NCI-H524 (cell line): ENCODE measurements at regions not wholly inside any gene's neighbourhood (a gene's known extent, or its start where the extent isn't known, plus 50 kb on each side); places are given as distances from the start of the nearest gene placed in this dataset.
"Not testable (repeated sequence)": the region's sequence is repeated elsewhere in the genome, so short reads cannot be mapped to it uniquely, and the experiment has no call there.

Experiments
- DNase-seq, 2 experiments: peaks; one replicate each; lab custom pipeline; 2025; lab: John Stamatoyannopoulos, UW

DNA sequence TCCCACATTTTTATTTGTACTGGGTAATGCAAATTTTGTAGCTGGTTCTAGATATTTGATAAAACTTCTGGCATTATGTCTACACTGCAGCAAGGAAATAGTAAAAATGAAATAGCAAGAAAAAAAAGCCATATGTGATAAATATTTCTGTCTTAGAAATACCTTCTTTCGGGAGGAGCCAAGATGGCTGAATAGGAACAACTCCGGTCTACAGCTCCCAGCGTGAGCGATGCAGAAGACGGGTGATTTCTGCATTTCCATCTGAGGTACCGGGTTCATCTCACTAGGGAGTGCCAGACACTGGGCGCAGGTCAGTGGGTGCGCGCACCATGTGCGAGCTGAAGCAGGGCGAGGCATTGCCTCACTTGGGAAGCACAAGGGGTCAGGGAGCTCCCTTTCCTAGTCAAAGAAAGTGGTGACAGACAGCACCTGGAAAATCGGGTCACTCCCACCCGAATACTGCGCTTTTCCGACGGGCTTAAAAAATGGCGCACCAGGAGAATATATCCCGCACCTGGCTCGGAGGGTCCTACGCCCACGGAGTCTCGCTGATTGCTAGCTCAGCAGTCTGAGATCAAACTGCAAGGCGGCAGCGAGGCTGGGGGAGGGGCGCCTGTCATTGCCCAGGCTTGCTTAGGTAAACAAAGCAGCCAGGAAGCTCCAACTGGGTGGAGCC, 461.4 kb downstream of the ZWINT start:
- not testable (repeated sequence) for DNase-seq

DNA sequence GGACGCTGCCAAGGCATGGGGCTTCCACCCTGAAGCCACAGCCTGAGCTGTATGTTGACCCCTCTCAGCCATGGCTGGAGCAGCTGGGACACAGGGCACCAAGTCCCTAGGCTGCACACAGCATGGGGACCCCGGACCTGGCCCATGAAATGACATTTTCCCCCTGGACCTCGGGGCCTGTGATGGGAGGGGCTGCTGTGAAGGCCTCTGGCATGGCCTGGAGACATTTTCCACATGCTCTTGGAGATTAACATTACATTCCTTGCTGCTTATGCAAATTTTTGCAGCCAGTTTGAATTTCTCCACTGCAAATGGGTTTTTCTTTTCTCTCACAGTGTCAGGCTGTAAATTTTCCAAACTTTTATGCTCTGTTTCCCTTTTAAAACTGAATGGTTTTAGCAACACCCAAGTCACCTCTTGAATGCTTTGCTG, 463.6 kb downstream of the ZWINT start:
- no peak for DNase-seq

DNA sequence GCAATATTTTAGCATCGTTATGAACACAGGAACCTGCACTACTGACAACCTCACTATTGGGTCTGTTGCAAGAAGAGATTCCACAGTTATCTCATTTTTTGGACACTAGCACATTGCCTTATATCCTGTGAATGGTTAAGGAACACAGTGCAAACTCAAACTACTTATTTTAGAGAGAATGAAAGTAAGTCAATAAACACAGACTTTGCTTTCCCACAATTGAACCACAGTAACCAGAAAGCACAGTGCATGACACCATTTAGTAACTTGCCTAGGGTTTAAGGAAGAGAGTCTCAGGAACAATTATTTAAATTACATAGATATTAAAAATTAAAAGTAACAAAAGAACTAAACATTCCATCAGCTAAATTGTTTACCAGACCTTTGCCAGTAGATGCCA, 468.8 kb downstream of the ZWINT start:
- DNase-seq: no peak

DNA sequence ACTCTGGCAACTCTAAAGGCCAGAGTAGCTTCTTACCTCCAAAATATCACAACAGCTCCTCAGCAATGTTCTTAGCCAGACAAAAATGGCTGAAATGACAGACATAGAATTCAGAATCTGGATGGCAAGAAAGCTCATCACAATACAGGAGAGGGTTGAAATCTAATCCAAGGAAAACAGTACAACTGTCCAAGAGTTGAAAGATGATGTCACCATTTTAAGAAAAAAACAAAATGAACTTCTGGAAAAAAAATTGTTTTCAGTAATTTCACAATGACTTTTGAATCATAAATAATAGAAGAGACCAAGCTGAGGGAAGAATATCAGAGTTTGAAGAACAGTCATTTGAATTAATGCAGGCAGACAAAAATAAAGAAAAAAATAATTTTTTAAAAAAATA, 479.5 kb downstream of the ZWINT start:
- DNase-seq: no peak

DNA sequence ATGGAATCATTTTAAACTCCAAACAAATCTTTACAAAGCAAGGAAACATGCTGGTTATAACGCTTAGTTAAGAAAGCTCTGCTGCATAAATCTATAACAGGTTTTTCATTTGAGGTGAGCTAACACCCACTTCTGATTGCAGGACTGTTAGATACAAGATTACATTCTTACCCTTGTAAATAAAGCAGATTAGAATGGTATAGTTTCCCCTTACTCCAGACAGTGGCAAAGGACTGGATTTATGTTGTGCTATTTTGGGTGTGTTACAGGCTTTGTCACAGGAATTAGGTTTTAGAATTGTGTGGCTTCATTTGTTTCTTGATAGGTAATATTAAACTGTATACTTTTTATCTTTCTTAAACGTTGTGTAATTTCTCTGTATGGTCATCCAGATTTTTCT, 487.6 kb downstream of the ZWINT start:
- DNase-seq: no peak

DNA sequence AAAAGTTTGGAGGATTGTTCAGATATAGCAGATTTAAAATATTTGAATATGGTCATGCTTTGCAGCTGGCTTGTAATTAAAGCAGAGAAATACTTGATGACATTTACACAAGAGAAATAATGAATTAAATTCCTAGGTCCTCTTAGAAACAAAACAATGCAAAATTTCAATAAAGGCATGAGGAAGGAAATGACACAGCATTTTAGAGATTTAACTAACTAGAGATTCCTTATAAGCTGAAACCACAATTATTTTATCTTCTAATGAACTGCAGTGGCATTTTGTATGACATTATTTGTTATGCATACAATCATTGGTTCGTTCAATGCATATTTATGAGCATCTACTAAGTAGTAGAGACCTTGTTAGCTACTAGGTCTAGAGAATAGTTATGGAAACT, 490.9 kb downstream of the ZWINT start:
- DNase-seq: no peak

DNA sequence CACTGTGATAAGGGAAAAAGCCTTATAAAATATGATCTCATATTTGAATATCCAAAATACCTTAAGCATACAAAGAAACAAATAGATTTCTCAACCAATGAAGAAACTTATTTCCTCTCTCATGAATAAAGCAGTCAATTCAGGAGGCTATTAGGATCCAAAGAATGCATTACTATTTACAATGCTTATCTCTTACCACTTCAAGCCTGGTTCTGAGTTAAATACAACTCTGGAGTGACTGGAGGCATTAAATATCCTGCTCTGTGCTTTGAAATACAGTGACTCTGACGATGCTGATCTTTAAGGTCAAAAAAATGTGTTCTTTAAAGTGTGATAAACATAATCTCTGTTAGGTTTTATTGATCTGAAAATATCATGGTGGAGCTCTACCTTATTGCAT, 493.2 kb downstream of the ZWINT start:
- DNase-seq: no peak

DNA sequence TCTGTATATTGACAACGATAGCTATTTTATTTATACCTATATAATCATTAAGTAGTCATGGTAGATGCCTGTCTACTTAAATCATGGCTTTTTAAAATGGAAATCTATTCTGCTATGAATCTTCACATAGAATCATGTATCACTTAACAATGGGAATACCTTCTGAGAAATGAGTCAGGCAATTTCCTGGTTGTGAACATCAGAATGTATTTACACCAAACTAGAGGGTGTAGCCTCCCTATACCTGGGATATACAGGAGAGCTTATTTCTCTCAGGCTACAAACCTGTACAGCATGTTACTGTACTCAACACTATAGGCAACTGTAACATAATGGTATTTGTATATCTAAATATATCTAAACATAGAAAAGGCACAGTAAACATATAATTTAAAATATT, 502.3 kb downstream of the ZWINT start:
- DNase-seq: no peak

DNA sequence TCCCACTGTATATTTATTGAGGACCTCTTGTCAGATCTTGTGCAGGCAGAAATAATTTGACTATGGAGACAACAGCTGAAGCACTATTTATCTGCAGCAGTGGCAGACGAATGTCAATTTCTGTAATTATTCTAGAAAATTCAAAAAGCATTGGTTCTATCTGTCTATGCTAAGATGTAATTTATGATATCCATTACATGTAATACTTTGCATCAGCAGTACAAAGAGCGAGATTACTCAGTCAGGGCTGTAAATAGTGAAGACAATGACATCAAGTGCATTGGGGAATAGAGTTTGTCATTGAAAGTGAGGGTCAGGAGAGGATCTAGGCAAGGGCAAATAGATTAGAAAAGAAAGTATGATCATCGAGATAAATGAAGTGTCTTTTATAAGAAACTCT, 508.2 kb downstream of the ZWINT start:
- no peak for DNase-seq

DNA sequence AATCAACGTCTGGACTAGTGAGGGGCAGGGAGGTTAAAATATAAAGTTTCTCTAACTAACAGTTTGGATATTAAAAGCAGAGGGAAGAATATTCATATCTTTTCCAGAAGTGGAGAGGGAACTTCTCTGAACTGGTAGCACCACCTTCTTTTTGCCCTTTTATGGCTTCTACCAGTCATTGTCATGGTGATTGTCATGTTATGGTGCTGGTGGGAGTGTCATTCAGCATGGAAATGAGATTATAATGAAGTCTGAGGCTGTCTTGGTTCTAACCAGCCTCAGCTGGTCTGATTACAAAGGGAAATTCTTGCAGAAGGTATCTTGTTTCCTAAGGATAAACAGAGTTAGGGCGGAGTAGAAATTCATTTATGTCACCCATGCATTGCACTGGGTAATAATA, 523.8 kb downstream of the ZWINT start:
- no peak for DNase-seq

DNA sequence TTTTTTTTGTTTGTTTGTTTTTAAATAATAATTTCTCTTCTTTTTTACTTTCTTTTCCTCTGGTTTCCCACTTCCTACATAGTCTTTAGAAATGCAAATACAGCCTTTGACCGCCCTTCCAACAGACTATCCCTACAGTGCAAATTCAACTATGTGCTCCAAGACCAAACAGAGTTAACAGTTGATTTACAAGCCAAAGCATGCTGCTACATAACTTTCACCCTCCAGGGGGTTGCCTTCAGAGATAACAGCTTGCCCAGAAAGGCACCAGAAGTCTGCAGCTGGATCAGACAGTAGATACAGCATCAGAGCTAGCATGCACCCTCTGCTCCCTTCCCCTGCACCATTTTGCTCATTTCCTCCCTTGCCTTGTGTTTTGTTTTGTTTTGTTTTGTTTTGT, 539.0 kb downstream of the ZWINT start:
- no peak for DNase-seq

DNA sequence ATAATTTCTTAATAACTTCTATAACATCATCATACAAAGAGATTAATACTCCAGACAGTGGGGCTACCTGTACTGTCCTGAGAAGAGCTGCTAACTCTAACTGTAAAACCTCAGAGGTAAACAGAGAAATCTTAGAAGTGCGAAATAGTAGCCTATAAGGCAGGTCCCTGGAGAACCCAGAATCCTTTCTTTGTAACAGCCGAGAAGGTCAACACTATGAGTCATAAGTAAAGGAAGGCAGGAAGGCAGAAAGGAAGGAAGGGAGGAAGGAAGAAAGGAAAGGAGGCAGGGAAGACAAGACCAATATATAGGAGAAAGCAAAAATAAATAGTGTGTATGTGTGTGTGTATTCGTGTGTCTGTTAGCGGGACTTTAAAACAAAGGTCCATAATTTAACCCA, 540.6 kb downstream of the ZWINT start:
- no peak for DNase-seq

DNA sequence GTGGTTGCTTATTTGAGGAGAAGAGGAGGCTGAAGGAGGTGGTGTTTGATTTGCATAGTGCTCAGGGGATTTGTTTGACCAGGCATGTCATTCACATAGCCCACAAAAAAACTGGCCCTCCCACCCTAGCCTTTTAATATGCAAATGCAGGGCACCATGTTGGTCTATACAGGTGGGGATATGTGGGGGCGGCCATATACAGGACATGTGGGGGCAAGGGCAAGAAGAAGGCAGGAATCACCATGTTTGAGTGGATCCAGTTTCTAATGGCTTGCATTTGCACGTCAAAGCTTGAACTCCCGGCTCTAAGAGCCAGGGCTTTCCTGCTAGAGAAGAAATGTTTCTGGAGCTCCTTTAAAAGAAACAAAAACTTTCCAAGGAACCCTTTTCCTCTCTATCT, 541.0 kb downstream of the ZWINT start:
- no peak for DNase-seq

DNA sequence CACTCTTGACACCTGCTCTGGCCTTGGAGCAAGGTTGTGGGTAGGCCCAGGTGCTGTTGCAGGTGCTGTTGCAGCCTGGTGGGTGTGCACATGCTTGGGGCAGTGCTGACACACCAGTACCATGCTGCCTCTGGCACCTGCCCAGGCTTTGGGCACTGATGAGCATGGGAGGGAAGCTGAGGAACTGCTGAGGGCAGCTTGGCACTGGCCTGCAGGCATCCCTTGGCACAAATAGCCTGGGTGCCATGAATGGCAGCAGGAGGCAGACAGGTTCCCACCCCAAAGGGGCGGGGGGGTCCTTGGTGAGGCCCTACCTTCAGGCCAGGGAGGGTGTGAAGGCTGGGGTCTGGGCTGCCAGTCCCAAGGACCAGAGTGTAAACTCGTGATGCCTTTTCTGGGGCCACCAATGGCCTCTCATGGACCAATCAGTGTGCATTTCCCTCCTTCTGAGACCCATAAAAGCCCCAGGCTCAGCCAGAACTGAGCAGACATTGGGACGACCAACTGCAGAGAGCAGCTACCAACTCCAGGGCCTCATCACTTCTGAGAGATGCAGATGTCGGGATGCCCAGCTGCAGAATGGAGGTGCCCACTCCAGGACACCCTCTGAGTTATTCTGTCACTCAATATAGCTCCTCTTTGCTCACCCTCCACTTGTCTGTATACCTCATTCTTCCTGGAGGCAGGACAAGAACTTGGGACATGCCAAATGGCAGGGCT, 547.4 kb downstream of the ZWINT start:
- no peak for DNase-seq

DNA sequence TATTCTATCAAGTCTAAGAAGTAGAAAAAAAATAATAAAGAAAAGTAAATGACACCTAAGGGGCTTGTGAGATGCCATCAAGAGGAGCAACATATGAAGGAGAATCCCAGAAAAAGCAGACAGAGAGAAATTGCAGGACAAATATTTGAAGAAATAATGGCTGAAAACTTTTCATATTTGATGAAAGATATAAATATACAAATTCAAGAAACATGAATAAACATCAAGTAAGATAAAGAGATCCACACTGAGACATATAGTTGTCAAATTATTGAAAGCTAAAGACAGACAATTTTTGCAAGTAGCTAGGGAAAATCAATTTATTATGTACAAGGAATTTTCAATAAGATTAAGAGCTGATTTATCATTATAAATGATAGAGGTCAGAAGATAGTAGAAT, 558.0 kb downstream of the ZWINT start:
- DNase-seq: no peak

DNA sequence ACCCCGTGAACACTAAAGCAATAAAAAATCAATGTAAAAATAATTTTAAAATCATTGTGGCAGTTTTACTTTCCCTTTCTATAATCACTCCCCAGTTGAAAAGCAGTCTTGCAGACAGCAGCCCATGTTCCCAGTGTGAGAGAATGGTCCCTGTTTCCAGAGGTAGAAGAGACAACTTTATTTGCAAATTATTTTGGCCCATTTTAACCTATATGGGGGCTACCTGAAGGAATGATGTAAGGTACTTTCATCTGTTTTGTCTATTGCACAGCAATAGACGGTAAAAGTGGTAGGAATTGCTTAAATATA, 559.8 kb downstream of the ZWINT start:
- no peak for DNase-seq

DNA sequence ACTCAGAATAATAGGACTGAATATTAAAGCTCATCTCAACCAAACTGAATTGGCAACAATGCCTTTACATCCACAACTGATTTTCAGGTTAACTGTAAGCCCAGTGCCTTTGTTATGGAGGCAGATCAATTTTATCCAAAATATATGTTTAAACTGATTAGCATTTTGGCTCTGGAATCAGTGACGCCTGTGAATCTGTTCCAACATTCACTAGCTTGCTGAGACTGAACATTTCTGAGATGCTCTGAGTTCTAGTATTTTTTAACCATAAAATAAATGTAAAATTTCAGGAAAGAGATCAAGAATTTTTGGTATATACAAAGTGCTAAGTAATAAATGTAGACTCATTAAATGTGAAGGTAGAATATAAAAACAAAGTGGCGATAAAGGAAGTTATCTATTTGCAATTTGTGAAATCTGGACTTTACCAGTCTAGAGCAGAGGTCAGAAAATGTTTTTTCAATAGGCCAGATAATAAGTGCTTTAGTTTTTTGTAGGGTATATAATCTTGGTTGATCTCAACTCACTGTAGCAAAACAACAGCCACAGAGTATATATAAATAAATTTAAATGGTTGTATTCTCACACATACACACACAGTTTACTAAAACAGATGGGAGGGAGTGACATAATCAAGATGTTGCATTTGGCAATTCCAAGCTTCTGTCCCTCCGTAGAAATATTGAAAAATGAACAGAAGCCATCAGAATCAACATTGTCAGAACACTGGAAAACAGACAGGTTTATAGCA, 560.3 kb downstream of the ZWINT start:
- no peak for DNase-seq

DNA sequence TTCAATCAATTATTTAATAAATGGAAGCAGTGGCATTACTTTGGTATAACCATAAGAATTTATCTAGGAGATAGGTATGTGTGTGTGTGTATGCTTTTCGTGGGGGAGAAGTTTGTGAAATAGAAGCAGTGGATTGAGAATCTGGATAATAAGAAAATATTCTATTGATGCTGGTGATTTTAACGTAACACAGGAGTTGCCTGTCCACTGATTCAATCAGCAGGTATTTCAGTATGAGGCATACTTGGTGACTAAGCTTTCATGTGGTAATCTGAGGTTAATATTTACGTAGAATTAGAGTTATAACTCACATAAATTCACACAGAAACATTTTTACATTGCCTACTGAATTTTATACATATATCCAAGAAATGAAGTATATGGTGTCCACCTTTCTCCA, 568.0 kb downstream of the ZWINT start:
- no peak for DNase-seq

DNA sequence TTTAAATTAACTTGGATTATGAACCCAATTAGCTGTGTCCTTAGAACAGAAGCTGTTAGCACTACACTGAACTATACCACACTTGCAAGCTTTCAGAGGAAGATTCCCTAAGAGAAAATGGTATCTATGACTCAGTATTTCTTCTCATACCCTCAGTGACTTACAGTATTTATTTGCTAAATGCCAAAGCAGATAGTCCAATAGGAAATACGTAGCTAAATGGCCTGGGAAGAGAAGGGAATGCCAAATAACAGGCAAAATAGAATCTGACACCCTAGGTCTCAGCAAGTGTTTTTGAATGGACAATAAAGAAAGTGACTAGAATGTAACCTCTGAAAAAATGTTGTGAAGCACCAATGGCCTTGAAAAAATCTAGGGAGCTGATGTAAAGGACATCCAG, 570.8 kb downstream of the ZWINT start:
- not testable (repeated sequence) for DNase-seq

DNA sequence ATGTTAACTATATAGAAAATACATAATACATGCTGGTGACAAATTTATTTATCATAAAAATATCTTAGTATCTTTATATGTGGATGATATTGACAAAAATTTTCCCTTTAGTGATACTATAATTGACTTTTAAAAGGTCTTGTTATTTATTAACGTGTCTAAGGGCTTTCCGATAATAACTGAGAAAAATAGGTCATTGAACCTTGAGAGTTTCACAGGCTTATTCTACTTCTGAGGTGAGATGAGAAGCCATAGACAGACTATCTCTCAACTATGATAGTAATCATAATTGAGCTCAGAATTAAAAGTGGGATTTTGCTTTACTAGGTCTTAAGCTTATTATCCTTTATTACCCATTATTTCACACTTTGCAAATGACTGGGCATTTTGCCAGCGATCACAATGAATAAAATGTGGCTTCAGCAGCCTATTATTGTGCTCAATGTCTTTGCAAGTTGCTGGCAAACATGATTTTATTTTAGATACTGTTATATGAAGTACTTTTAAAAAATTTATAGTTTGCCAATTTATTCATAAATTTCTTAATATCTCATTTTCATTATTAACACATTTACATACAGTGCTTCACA, 574.5 kb downstream of the ZWINT start:
- peak in 1 of 2 experiments; percentile 24 for DNase-seq

DNA sequence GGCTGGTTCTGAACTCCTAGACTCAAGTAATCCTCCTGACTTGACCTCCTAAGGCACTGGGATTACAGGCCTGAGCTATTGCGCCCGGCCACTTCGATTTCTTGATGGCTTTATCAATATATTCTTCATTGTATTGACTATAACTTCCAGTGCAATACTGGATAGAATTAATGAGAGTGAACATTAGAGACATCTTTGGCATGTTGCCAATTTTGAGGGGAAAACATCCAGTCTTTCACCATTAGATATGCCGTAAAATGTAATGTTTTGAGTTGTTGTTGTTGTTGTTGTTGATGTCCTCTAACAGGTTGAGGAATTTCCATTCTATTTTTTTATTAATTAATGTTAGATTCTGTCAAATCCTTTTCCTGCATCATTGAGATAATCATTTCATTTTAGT, 578.9 kb downstream of the ZWINT start:
- no peak for DNase-seq

DNA sequence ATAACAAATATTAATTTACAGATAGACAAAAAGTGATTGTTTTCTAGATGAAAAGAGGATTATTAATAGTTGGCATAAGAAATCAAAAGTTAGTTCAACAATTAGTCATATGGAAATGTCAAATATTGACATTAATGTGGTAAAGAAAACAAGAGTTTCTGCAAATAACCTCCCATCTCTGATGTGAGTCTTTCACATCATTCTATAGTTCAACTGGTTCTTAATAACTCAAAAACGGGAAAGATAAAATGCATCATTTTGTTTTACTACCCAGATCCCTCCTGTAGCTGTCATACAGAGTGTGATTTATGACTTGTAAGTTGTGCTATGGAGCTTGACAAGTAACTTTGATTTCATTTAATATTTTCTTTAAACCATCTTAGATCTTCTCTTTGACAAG, 594.8 kb downstream of the ZWINT start:
- no peak for DNase-seq

DNA sequence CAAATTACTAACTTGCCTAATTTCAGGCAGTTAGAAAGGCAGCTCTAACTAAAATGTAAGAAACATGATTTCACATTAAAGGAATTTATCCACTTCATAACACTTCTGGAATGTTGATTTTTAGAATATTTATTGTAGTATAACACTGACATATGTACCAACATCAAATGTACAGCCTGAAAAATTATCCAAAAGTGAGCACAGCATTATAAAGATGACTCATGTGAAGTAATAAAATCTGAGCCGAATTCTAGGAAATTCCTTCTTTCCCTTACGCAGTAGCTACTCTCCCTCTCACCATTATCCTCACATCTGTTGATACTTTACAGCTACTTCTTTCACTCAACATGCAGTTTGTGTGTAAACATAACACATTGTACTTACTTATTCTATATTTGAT, 610.6 kb downstream of the ZWINT start:
- DNase-seq: no peak
